ENCODE measurements at regions not wholly inside any gene's neighbourhood (a gene's known extent, or its start where the extent isn't known, plus 50 kb on each side); places are given as distances from the start of the nearest gene placed in this dataset.

DNA sequence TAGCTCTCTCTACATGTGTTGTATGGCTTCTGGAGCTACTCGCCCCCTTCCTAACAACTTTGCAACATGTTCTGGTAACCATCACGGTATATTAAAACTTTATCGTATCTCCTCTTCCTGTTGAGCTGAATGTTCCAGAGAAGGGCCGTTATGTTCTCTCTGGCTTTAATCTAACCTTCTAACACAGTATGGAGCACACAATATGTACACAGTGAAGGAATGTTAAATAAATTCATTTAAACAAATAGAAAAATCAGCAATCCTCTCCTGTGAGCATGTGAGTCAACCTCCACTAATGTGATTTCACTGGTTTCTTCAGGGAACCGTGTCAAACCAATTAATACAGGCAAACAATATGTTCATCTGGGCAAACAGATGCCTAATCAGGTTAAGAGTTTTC, 319.5 kb upstream of the OR4E1 start:
- no peaks in the 10 kb centered on the region for H3K4me1 ChIP-seq (ENCODE audit: control insufficient read depth in 4 of 4, insufficient read depth in 4 of 4, low read length in 3 of 4)
- H3K27me3 ChIP-seq (ENCODE audit: control insufficient read depth in 4 of 4, insufficient read depth in 4 of 4, low read length in 3 of 4): peaks cover 0 to 2% (median 0%) of the 10 kb centered on the region in 4 donors
- DNase-seq (ENCODE audit: low spot score): no peak
- 60% methylated on average over 5 of the region's 5 CpGs for WGBS
- TF ChIP-seq SP1 (IDR thresholded peaks at IDR 0.05): no peak
- no peak for TF ChIP-seq HNF4A (conservative IDR thresholded peaks at IDR 0.05)
- TF ChIP-seq EGR1 (IDR thresholded peaks at IDR 0.05; ENCODE audit: low read depth in 2 of 2): no peak
- TF ChIP-seq RAD21 (IDR thresholded peaks at IDR 0.05): no peak
- TF ChIP-seq RXRA (IDR thresholded peaks at IDR 0.05): no peak
- TF ChIP-seq TAF1 (conservative IDR thresholded peaks at IDR 0.05): no peak
- TF ChIP-seq, protein P1, sequence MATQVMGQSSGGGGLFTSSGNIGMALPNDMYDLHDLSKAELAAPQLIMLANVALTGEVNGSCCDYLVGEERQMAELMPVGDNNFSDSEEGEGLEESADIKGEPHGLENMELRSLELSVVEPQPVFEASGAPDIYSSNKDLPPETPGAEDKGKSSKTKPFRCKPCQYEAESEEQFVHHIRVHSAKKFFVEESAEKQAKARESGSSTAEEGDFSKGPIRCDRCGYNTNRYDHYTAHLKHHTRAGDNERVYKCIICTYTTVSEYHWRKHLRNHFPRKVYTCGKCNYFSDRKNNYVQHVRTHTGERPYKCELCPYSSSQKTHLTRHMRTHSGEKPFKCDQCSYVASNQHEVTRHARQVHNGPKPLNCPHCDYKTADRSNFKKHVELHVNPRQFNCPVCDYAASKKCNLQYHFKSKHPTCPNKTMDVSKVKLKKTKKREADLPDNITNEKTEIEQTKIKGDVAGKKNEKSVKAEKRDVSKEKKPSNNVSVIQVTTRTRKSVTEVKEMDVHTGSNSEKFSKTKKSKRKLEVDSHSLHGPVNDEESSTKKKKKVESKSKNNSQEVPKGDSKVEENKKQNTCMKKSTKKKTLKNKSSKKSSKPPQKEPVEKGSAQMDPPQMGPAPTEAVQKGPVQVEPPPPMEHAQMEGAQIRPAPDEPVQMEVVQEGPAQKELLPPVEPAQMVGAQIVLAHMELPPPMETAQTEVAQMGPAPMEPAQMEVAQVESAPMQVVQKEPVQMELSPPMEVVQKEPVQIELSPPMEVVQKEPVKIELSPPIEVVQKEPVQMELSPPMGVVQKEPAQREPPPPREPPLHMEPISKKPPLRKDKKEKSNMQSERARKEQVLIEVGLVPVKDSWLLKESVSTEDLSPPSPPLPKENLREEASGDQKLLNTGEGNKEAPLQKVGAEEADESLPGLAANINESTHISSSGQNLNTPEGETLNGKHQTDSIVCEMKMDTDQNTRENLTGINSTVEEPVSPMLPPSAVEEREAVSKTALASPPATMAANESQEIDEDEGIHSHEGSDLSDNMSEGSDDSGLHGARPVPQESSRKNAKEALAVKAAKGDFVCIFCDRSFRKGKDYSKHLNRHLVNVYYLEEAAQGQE (IDR thresholded peaks at IDR 0.05): no peak
- TF ChIP-seq, protein P2, sequence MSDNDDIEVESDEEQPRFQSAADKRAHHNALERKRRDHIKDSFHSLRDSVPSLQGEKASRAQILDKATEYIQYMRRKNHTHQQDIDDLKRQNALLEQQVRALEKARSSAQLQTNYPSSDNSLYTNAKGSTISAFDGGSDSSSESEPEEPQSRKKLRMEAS (IDR thresholded peaks at IDR 0.05): no peak
- TF ChIP-seq NR2F2 (IDR thresholded peaks at IDR 0.05): no peak
- TF ChIP-seq, protein P3, sequence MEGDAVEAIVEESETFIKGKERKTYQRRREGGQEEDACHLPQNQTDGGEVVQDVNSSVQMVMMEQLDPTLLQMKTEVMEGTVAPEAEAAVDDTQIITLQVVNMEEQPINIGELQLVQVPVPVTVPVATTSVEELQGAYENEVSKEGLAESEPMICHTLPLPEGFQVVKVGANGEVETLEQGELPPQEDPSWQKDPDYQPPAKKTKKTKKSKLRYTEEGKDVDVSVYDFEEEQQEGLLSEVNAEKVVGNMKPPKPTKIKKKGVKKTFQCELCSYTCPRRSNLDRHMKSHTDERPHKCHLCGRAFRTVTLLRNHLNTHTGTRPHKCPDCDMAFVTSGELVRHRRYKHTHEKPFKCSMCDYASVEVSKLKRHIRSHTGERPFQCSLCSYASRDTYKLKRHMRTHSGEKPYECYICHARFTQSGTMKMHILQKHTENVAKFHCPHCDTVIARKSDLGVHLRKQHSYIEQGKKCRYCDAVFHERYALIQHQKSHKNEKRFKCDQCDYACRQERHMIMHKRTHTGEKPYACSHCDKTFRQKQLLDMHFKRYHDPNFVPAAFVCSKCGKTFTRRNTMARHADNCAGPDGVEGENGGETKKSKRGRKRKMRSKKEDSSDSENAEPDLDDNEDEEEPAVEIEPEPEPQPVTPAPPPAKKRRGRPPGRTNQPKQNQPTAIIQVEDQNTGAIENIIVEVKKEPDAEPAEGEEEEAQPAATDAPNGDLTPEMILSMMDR (IDR thresholded peaks at IDR 0.05; ENCODE audit: low read depth, low read length, missing input control): no peak
- no peak for TF ChIP-seq JUND (IDR thresholded peaks at IDR 0.05)
- TF ChIP-seq, protein P4, sequence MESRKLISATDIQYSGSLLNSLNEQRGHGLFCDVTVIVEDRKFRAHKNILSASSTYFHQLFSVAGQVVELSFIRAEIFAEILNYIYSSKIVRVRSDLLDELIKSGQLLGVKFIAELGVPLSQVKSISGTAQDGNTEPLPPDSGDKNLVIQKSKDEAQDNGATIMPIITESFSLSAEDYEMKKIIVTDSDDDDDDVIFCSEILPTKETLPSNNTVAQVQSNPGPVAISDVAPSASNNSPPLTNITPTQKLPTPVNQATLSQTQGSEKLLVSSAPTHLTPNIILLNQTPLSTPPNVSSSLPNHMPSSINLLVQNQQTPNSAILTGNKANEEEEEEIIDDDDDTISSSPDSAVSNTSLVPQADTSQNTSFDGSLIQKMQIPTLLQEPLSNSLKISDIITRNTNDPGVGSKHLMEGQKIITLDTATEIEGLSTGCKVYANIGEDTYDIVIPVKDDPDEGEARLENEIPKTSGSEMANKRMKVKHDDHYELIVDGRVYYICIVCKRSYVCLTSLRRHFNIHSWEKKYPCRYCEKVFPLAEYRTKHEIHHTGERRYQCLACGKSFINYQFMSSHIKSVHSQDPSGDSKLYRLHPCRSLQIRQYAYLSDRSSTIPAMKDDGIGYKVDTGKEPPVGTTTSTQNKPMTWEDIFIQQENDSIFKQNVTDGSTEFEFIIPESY (IDR thresholded peaks at IDR 0.05): no peak
- H3K9me3 ChIP-seq (ENCODE audit: control insufficient read depth in 4 of 4, low read length in 3 of 4): no peaks in the 10 kb centered on the region
- no peak overlapping the region for H3K4me3 ChIP-seq (ENCODE audit: low read depth in 1 of 3, low read length in 3 of 3)
- H3K36me3 ChIP-seq (ENCODE audit: control insufficient read depth in 4 of 4, insufficient read depth in 3 of 4, low read depth in 1 of 4, low read length in 3 of 4): no peaks in the 10 kb centered on the region
- H3K27ac ChIP-seq (ENCODE audit: low read depth in 1 of 2, low read length in 2 of 2): no peak overlapping the region
- H3K9ac ChIP-seq (ENCODE audit: low read depth in 1 of 2, low read length in 2 of 2): no peak overlapping the region

DNA sequence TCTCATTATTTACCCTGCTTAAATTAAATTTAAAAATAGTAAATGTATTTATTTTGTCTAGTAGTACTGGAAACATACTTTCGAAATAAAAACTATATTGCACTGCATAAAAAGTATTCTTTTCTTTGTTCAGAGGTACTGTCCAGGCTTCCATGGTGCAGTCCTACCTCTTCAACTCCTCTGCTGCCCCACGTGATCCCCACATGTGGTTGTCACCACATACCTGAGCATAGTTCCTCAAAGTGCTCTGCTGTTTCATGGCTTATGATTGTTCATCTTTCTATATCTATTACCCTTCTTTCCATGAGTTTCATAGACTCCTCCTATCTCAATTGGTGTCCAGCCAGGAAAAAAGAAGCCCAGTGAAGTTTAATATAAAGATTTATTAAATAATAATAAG, 317.5 kb upstream of the OR4E1 start:
- DNase-seq (ENCODE audit: low spot score): no peak
- H3K27me3 ChIP-seq (ENCODE audit: control insufficient read depth in 4 of 4, insufficient read depth in 4 of 4, low read length in 3 of 4): peaks cover 0 to 2% (median 0%) of the 10 kb centered on the region in 4 donors
- no peak overlapping the region for H3K4me3 ChIP-seq (ENCODE audit: low read depth in 1 of 3, low read length in 3 of 3)
- no peak overlapping the region for H3K9ac ChIP-seq (ENCODE audit: low read depth in 1 of 2, low read length in 2 of 2)
- 19% methylated on average over 2 of the region's 2 CpGs for WGBS
- no peaks in the 10 kb centered on the region for H3K36me3 ChIP-seq (ENCODE audit: control insufficient read depth in 4 of 4, insufficient read depth in 3 of 4, low read depth in 1 of 4, low read length in 3 of 4)
- no peak overlapping the region for H3K27ac ChIP-seq (ENCODE audit: low read depth in 1 of 2, low read length in 2 of 2)
- no peaks in the 10 kb centered on the region for H3K4me1 ChIP-seq (ENCODE audit: control insufficient read depth in 4 of 4, insufficient read depth in 4 of 4, low read length in 3 of 4)
- H3K9me3 ChIP-seq (ENCODE audit: control insufficient read depth in 4 of 4, low read length in 3 of 4): no peaks in the 10 kb centered on the region
- TF ChIP-seq, protein P5, sequence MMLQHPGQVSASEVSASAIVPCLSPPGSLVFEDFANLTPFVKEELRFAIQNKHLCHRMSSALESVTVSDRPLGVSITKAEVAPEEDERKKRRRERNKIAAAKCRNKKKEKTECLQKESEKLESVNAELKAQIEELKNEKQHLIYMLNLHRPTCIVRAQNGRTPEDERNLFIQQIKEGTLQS (IDR thresholded peaks at IDR 0.05): no peak
- TF ChIP-seq EGR1 (IDR thresholded peaks at IDR 0.05; ENCODE audit: low read depth in 2 of 2) (no peak), RAD21 (IDR thresholded peaks at IDR 0.05) (no peak), HNF4G (IDR thresholded peaks at IDR 0.05) (no peak), NR2F2 (IDR thresholded peaks at IDR 0.05) (no peak), JUND (IDR thresholded peaks at IDR 0.05) (no peak), GABPA (IDR thresholded peaks at IDR 0.05 in 1 of 2, conservative IDR thresholded peaks at IDR 0.05 in 1 of 2) (no peak), FOXA1 (IDR thresholded peaks at IDR 0.05) (no peak), YY1 (IDR thresholded peaks at IDR 0.05) (no peak), TAF1 (conservative IDR thresholded peaks at IDR 0.05) (no peak), SP1 (IDR thresholded peaks at IDR 0.05) (no peak)
- TF ChIP-seq, protein P2 (IDR thresholded peaks at IDR 0.05): no peak
- TF ChIP-seq, protein P4 (IDR thresholded peaks at IDR 0.05): no peak
- TF ChIP-seq, protein P3 (IDR thresholded peaks at IDR 0.05; ENCODE audit: low read depth, low read length, missing input control): no peak

All from liver (tissue), 8 donors.